Osteoblast (primary cell): ENCODE measurements at regions not wholly inside any gene's neighbourhood (a gene's known extent, or its start where the extent isn't known, plus 50 kb on each side); places are given as distances from the start of the nearest gene placed in this dataset.

Experiments
- DNase-seq: peaks from one replicate; pipeline ENCODE4 v3.0.0; 2011; ENCODE audit warnings: low spot score, mixed read lengths; ENCODE audit not compliant: insufficient read length; ENCODE audit errors: missing footprints
- H2AFZ ChIP-seq: 2 replicates; pipeline ENCODE4 v1.6.0; 2011; ENCODE audit warnings: mild to moderate bottlenecking, low read length
- H3K27ac ChIP-seq: 2 replicates; pipeline ENCODE4 v1.5.1; 2011; ENCODE audit warnings: mild to moderate bottlenecking, low read depth, low read length, moderate library complexity
- H3K27me3 ChIP-seq: 2 replicates; pipeline ENCODE4 v1.6.0; 2012; ENCODE audit warnings: mild to moderate bottlenecking, control low read depth, inconsistent platforms, low read length, moderate library complexity; ENCODE audit not compliant: insufficient read depth
- H3K36me3 ChIP-seq: 2 replicates; pipeline ENCODE4 v1.5.1; 2011; ENCODE audit warnings: mild to moderate bottlenecking, low read length, control low read depth, moderate library complexity; ENCODE audit not compliant: insufficient read depth
- H3K4me1 ChIP-seq: 2 replicates; pipeline ENCODE4 v1.5.1; 2011; ENCODE audit warnings: mild to moderate bottlenecking, low read length, control low read depth, moderate library complexity; ENCODE audit not compliant: insufficient read depth
- H3K4me2 ChIP-seq: 2 replicates; pipeline ENCODE4 v1.6.0; 2011; ENCODE audit warnings: mild to moderate bottlenecking, low read length; ENCODE audit not compliant: insufficient read depth
- H3K4me3 ChIP-seq: fragments of 200-600 bp; sonication (generic); 3 replicates; pipeline ENCODE4 v1.5.1; 2012; ENCODE audit warnings: mild to moderate bottlenecking, low read length, inconsistent platforms; ENCODE audit not compliant: insufficient read depth
- H3K79me2 ChIP-seq: 2 replicates; pipeline ENCODE4 v1.6.0; 2012; ENCODE audit warnings: mild to moderate bottlenecking, low read length, control low read depth, inconsistent platforms; ENCODE audit not compliant: insufficient read depth
- H3K9me3 ChIP-seq: 2 replicates; pipeline ENCODE4 v1.5.1; 2011; ENCODE audit warnings: low read depth, low read length, control low read depth
- H4K20me1 ChIP-seq: 2 replicates; pipeline ENCODE4 v1.6.0; 2012; ENCODE audit warnings: mild to moderate bottlenecking, low read length, control low read depth; ENCODE audit not compliant: insufficient read depth
- TF ChIP-seq, protein P1 (sequence below): IDR thresholded peaks from 2 replicates; pipeline ENCODE4 v1.5.1; 2011; ENCODE audit warnings: mild to moderate bottlenecking, low read depth, low read length, moderate library complexity; ENCODE audit errors: extremely low read depth

DNA sequence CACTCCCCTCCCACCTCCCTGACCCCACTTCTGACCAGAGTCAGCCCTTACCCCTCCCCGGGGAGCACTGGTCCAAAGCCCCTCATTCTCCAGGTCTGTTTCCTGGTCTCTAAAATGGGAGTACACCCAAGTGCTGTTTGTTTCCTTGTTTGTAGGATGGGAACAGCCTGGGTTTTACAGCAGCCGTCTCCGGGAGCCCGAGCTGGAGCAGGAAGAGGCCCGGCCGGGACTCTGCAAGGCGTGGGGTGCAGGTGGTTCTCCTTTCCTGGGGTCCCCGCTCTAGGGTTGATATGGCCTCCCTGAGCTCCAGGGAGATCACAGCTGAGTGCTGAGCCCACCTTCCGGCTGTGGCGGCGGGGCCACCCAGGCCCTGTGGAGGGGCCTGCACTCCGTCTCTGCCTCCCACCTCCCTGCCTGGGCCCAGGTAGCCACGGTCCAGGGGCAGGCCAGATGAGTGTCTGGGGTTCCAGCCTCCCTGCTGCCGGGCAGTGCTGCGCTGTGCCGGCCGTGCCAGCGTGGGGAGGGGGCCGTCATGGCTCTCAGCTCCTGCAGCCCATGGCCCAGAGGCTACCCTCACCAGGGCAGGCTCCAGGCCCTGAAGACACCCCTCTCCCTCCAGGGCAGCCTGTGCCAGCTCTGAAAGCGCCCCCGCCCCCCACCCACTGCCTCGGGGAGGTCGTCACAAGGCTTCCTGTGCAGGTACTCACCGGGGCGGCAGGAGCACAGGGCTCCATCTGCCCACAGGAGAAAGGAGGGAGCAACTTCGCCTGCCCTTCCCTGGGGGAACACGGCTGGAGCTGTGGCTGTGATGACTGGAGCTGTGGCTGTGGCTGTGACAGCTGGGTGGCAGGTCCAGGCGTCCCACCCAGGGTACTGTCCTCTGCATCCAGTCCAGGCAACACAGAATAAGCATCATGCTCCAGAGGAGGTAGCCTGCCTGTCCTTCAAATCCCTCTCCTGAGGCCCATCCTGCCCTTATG, 98.8 kb downstream of the ADRA2C start:
- Histone ChIP-seq H3K27me3 (peaks cover 3% of the 10 kb centered on the region), H3K4me2 (no peak overlapping the region), H3K79me2 (no peaks in the 10 kb centered on the region), H3K27ac (no peak overlapping the region), H2AFZ (no peak overlapping the region), H3K4me1 (no peaks in the 10 kb centered on the region), H4K20me1 (no peaks in the 10 kb centered on the region), H3K4me3 (no peak overlapping the region), H3K9me3 (no peaks in the 10 kb centered on the region), H3K36me3 (no peaks in the 10 kb centered on the region)
- peak; percentile 84 for DNase-seq
- TF ChIP-seq, protein P1, sequence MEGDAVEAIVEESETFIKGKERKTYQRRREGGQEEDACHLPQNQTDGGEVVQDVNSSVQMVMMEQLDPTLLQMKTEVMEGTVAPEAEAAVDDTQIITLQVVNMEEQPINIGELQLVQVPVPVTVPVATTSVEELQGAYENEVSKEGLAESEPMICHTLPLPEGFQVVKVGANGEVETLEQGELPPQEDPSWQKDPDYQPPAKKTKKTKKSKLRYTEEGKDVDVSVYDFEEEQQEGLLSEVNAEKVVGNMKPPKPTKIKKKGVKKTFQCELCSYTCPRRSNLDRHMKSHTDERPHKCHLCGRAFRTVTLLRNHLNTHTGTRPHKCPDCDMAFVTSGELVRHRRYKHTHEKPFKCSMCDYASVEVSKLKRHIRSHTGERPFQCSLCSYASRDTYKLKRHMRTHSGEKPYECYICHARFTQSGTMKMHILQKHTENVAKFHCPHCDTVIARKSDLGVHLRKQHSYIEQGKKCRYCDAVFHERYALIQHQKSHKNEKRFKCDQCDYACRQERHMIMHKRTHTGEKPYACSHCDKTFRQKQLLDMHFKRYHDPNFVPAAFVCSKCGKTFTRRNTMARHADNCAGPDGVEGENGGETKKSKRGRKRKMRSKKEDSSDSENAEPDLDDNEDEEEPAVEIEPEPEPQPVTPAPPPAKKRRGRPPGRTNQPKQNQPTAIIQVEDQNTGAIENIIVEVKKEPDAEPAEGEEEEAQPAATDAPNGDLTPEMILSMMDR: no peak

- Histone ChIP-seq H3K36me3 (no peaks in the 10 kb centered on the region), H3K4me3 (no peak overlapping the region), H3K27me3 (peaks cover 7% of the 10 kb centered on the region), H3K27ac (no peak overlapping the region), H3K9me3 (no peaks in the 10 kb centered on the region), H3K4me2 (no peak overlapping the region), H3K79me2 (no peaks in the 10 kb centered on the region), H2AFZ (no peak overlapping the region), H4K20me1 (no peaks in the 10 kb centered on the region), H3K4me1 (no peaks in the 10 kb centered on the region)
- peak; percentile 81 for DNase-seq
- TF ChIP-seq, protein P1: no peak
Measured at GRCh38 chr4:3865986-3866812, 100.0 kb downstream of the ADRA2C start.

DNA sequence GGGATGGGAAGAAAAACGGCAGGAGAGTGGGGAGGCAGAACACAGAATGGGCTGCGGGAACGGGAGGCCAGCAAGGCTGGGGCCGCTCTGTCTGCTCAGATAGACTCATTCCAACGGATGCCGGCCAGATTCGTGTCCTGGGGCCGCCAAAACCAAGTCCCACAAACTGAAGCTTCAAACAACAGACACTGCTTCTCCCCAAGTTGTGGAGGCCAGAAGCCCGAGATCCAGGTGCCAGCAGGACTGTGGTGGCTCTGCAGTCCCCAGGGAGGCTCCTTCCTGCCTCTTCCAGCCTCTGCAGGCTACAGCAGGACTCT, 100.6 kb downstream of the ADRA2C start:
- no peak overlapping the region for H3K4me2 ChIP-seq
- H2AFZ ChIP-seq: no peak overlapping the region
- TF ChIP-seq, protein P1: no peak
- H3K9me3 ChIP-seq: no peaks in the 10 kb centered on the region
- no peak overlapping the region for H3K27ac ChIP-seq
- H3K79me2 ChIP-seq: no peaks in the 10 kb centered on the region
- no peaks in the 10 kb centered on the region for H3K4me1 ChIP-seq
- H3K4me3 ChIP-seq: no peak overlapping the region
- H3K36me3 ChIP-seq: no peaks in the 10 kb centered on the region
- no peaks in the 10 kb centered on the region for H4K20me1 ChIP-seq
- DNase-seq: peak; percentile 71
- peaks cover 11% of the 10 kb centered on the region for H3K27me3 ChIP-seq
